ENCODE measurements at regions not wholly inside any gene's neighbourhood (a gene's known extent, or its start where the extent isn't known, plus 50 kb on each side); places are given as distances from the start of the nearest gene placed in this dataset.

GRCh38 chr13:99446242-99446641, 55.0 kb upstream of the TM9SF2 start:
- TF ChIP-seq CTCF (IDR thresholded peaks at IDR 0.05) (no peak), ZNF396 (CRISPR knock-in tag; IDR thresholded peaks at IDR 0.05; ENCODE audit: borderline replicate concordance) (no peak), ZNF219 (CRISPR knock-in tag; IDR thresholded peaks at IDR 0.05; ENCODE audit: borderline replicate concordance) (no peak)

Measured in WTC11 (cell line).